Heart right ventricle (tissue), 16 donors: ENCODE measurements at regions not wholly inside any gene's neighbourhood (a gene's known extent, or its start where the extent isn't known, plus 50 kb on each side); places are given as distances from the start of the nearest gene placed in this dataset.

Experiments
- ATAC-seq, 8 donors: fragments of 200-7000 bp; cut with Tn5 transposase; one replicate each; pipeline ENCODE4 v1.9.1; 2020; ENCODE audit warnings: mild to moderate bottlenecking in 8 of 8, moderate library complexity in 8 of 8, moderate number of reproducible peaks in 1 of 8
- DNase-seq, 2 donors: peaks; one replicate each; pipeline ENCODE4 v3.0.0-alpha.2; 2020
- H3K27ac ChIP-seq, 10 donors: fragments of 200-600 bp; sonication (generic) in 2 of 10; one replicate each; pipeline versions ENCODE4 v1.5.0 to v1.8.0; 2020 to 2022; ENCODE audit warnings: mild to moderate bottlenecking in 3 of 10
- H3K27me3 ChIP-seq, 7 donors: fragments of 200-600 bp; one replicate each; pipeline ENCODE4 v1.8.0; 2021 to 2022; ENCODE audit warnings: mild to moderate bottlenecking in 2 of 7
- H3K36me3 ChIP-seq, 9 donors: fragments of 200-600 bp; sonication (generic) in 1 of 9; one replicate each; pipeline versions ENCODE4 v1.5.0 to v1.8.0; 2020 to 2022; ENCODE audit warnings: mild to moderate bottlenecking in 2 of 9
- H3K4me1 ChIP-seq, 9 donors: fragments of 200-600 bp; sonication (generic) in 1 of 9; one replicate each; pipeline versions ENCODE4 v1.5.0 to v1.8.0; 2020 to 2022; ENCODE audit warnings: mild to moderate bottlenecking in 4 of 9
- H3K4me3 ChIP-seq, 10 donors: fragments of 200-600 bp; sonication (generic) in 2 of 10; one replicate each; pipeline versions ENCODE4 v1.5.0 to v1.8.0; 2020 to 2022; ENCODE audit warnings: mild to moderate bottlenecking in 7 of 10, moderate library complexity in 2 of 10
- H3K9me3 ChIP-seq, 11 donors: fragments of 200-600 bp in 10 of 11; sonication (generic) in 2 of 11; one replicate each; pipeline versions ENCODE4 v1.5.0 to v1.8.0; 2013 to 2022; ENCODE audit warnings: mild to moderate bottlenecking in 2 of 11, control low read depth in 1 of 11, moderate library complexity in 1 of 11
- WGBS, 2 donors: extraction: QIAGEN DNeasy Blood & Tissue Kit; methylation state at CpG; one replicate each; pipeline ENCODE4 v1.1.7; 2013; ENCODE audit warnings: inconsistent platforms in 1 of 2; 5-methylcytosine and 5-hydroxymethylcytosine counted together
- intact Hi-C, 10 donors: fragments of 100-400 bp; cut with DNase I; formaldehyde crosslinking; loops; one replicate each; pipeline versions ENCODE4 v1.11.1 to v1.14.2; 2022
- TF ChIP-seq, protein P1 (sequence below), 9 donors: fragments of 200-600 bp; sonication (generic) in 2 of 9; IDR thresholded peaks; one replicate each; pipeline versions ENCODE4 v1.5.0 to v1.8.0; 2021 to 2022; ENCODE audit warnings: antibody characterized with exemption in 9 of 9, mild to moderate bottlenecking in 5 of 9, moderate library complexity in 1 of 9
- donor health status: Arrhythmogenic right ventricular cardiomyopathy.
- donor health status: ischemic (EF 13 %, LVEDD 7.1; RV severe dilation, severe dysfunction).
- donor health status: healthy with polysubstance abuse.
- donor health status: DM: no; HTN: yes; CAD: no.
- donor health status: DM: no; HTN: no; CAD: no.
- donor health status: ischemic (EF 25% LVEDD 6.9; RV normal size, moderate dysfunction).
- donor health status: ischemic (EF 25% LVEDD 5.7; RV mildly dilated, moderate dysfunction).
- donor health status: healthy.
- donor health status: DM: yes; HTN: yes; CAD: no.
- donor health status: Ischemic cardiomyopathy.
- donor health status: ischemic (EF 35%, LVEDD 5.7; RV mildly dilated, moderate dysfunction).
- donor health status: nonischemic (EF 11% LVEDD 7.7; RV severe dilation, severe dysfunction).
- donor health status: DM: yes; HTN: yes; CAD: no.
- donor health status: PGD.
- donor health status: ischemic (EF 29% LVEDD 5.4; RV normal size, mild dysfunction).
- donor health status: nonischemic (EF 23%, LVEDD 6.1; RV moderate dilation, normal function).

GRCh38 chr12:84691266-84691665 is 221.3 kb downstream of the SLC6A15 start:
- intact Hi-C loops, result no loop called here
- DNase-seq (no peak), ATAC-seq (no peak)
- Histone ChIP-seq H3K4me3 (no peak overlapping the region), H3K9me3 (no peaks in the 10 kb centered on the region), H3K27me3 (no peaks in the 10 kb centered on the region), H3K36me3 (no peaks in the 10 kb centered on the region), H3K4me1 (no peaks in the 10 kb centered on the region), H3K27ac (no peak overlapping the region)
- TF ChIP-seq, protein P1, sequence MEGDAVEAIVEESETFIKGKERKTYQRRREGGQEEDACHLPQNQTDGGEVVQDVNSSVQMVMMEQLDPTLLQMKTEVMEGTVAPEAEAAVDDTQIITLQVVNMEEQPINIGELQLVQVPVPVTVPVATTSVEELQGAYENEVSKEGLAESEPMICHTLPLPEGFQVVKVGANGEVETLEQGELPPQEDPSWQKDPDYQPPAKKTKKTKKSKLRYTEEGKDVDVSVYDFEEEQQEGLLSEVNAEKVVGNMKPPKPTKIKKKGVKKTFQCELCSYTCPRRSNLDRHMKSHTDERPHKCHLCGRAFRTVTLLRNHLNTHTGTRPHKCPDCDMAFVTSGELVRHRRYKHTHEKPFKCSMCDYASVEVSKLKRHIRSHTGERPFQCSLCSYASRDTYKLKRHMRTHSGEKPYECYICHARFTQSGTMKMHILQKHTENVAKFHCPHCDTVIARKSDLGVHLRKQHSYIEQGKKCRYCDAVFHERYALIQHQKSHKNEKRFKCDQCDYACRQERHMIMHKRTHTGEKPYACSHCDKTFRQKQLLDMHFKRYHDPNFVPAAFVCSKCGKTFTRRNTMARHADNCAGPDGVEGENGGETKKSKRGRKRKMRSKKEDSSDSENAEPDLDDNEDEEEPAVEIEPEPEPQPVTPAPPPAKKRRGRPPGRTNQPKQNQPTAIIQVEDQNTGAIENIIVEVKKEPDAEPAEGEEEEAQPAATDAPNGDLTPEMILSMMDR (IDR thresholded peaks at IDR 0.05), result no peak
- WGBS, 2 donors, result 51 to 54% methylated on average over 1 of the region's 1 CpG

GRCh38 chr12:84689638-84690037 is 223.0 kb downstream of the SLC6A15 start:
- Histone ChIP-seq H3K27me3 (no peaks in the 10 kb centered on the region), H3K4me1 (no peaks in the 10 kb centered on the region), H3K4me3 (no peak overlapping the region), H3K36me3 (no peaks in the 10 kb centered on the region), H3K9me3 (no peaks in the 10 kb centered on the region), H3K27ac (no peak overlapping the region)
- intact Hi-C loops, result no loop called here
- no peak for ATAC-seq
- 65 to 67% methylated on average over 9 of the region's 9 CpGs for WGBS, 2 donors
- DNase-seq, result no peak
- TF ChIP-seq, protein P1 (IDR thresholded peaks at IDR 0.05), result no peak

GRCh38 chr12:84685379-84685778 is 227.2 kb downstream of the SLC6A15 start:
- ATAC-seq (no peak), DNase-seq (no peak)
- no peaks in the 10 kb centered on the region for H3K4me1 ChIP-seq
- intact Hi-C loops, result no loop called here
- no peak overlapping the region for H3K4me3 ChIP-seq
- TF ChIP-seq, protein P1 (IDR thresholded peaks at IDR 0.05), result no peak
- no peaks in the 10 kb centered on the region for H3K9me3 ChIP-seq
- H3K36me3 ChIP-seq, result no peaks in the 10 kb centered on the region
- no peak overlapping the region for H3K27ac ChIP-seq
- H3K27me3 ChIP-seq, result no peaks in the 10 kb centered on the region

GRCh38 chr12:84676787-84677186 is 235.8 kb downstream of the SLC6A15 start:
- ATAC-seq, result no peak
- Histone ChIP-seq H3K4me1 (no peaks in the 10 kb centered on the region), H3K27ac (no peak overlapping the region), H3K4me3 (no peak overlapping the region), H3K27me3 (no peaks in the 10 kb centered on the region), H3K36me3 (no peaks in the 10 kb centered on the region), H3K9me3 (no peaks in the 10 kb centered on the region)
- TF ChIP-seq, protein P1 (IDR thresholded peaks at IDR 0.05), result no peak
- no peak for DNase-seq
- intact Hi-C loops, result no loop called here

- no peaks in the 10 kb centered on the region for H3K36me3 ChIP-seq
- TF ChIP-seq, protein P1 (IDR thresholded peaks at IDR 0.05), result no peak
- DNase-seq (no peak), ATAC-seq (no peak)
- no peaks in the 10 kb centered on the region for H3K9me3 ChIP-seq
- no peaks in the 10 kb centered on the region for H3K4me1 ChIP-seq
- no peak overlapping the region for H3K27ac ChIP-seq
- intact Hi-C loops, result no loop called here
- no peak overlapping the region for H3K4me3 ChIP-seq
- no peaks in the 10 kb centered on the region for H3K27me3 ChIP-seq
Measured at GRCh38 chr12:84661786-84662185, 250.8 kb downstream of the SLC6A15 start.
